ENCODE measurements at regions not wholly inside any gene's neighbourhood (a gene's known extent, or its start where the extent isn't known, plus 50 kb on each side); places are given as distances from the start of the nearest gene placed in this dataset.
"Not testable (repeated sequence)": the region's sequence is repeated elsewhere in the genome, so short reads cannot be mapped to it uniquely, and the experiment has no call there.

DNA sequence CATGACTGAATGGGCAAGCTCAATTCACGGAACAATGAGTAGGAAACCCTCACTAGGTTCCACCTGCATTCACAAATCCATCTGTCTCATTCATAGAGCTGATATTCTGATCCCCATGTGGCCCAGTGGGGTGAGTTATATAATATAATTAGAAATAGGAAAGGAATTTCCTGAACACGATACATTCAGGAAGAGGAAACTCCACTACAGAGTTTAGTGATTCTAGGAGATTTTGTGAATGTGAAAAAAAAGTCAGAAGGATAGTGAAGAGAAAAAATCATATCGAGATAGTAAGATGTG lies 471.2 kb downstream of the GASK1B start:
- Histone ChIP-seq H3K36me3 (ENCODE audit: insufficient read depth, low read length) (no peaks in the 10 kb centered on the region), H3K4me3 (peak overlapping the region; percentile 15; the same call in 1 of the 2 replicates), H3K9ac (ENCODE audit: insufficient read length) (peak overlapping the region; percentile 11), H3K27ac (peak overlapping the region; percentile 74), H3K9me3 (ENCODE audit: low read depth, low read length) (no peaks in the 10 kb centered on the region)
- no peak for DNase-seq (ENCODE audit: low read depth, low spot score)
- TF ChIP-seq POLR2AphosphoS5 (IDR thresholded peaks at IDR 0.05; ENCODE audit: borderline replicate concordance, low read depth, low read length) (no peak), FOXP2 (optimal IDR thresholded peaks at IDR 0.05; ENCODE audit: control extremely low read depth, extremely low read length, insufficient read depth) (no peak), EZH2 (IDR thresholded peaks at IDR 0.05) (no peak)

DNA sequence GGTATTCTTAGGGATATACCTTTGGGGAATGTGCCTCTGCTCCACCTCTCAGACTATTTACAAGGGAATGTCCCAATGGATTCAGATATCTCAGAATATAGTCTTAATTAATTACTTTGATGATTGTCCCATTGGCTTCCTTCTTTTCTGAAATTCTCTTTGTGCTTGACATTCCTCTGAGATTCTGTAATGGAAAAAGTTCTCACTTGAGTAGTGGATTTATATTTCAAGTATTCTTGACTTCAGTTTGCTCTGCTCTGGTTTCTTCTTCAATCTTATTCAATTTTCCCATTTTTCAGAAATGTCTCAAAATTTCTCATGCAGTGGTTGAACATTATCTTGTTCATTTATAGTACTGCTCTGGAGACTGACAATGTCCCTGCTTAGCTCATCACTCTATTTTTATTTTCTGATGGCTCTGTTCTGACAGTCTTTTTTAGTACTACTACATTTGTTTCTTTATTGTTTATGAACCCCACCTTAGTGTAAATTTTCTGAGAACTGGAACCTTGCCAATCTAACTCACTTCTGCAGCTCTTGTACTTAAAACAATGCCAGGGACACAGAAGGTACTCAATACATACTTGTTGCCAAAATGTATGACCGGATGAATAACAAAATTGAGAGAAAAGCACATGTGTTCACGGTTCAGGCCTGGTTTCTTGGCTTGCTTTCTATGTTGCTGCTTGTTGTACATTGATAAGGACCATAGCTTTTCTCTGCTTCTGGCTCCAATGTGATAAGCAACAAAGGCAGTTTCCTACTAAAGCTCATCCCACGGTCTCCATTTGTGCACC lies 471.7 kb downstream of the GASK1B start:
- Histone ChIP-seq H3K36me3 (ENCODE audit: insufficient read depth, low read length) (no peaks in the 10 kb centered on the region), H3K27ac (peak overlapping the region; percentile 74), H3K9me3 (ENCODE audit: low read depth, low read length) (no peaks in the 10 kb centered on the region), H3K9ac (ENCODE audit: insufficient read length) (no peak overlapping the region), H3K4me3 (peak overlapping the region; percentile 15; the same call in 1 of the 2 replicates)
- no peak for DNase-seq (ENCODE audit: low read depth, low spot score)
- TF ChIP-seq EZH2 (IDR thresholded peaks at IDR 0.05) (no peak), POLR2AphosphoS5 (IDR thresholded peaks at IDR 0.05; ENCODE audit: borderline replicate concordance, low read depth, low read length) (no peak), FOXP2 (optimal IDR thresholded peaks at IDR 0.05; ENCODE audit: control extremely low read depth, extremely low read length, insufficient read depth) (no peak)

DNA sequence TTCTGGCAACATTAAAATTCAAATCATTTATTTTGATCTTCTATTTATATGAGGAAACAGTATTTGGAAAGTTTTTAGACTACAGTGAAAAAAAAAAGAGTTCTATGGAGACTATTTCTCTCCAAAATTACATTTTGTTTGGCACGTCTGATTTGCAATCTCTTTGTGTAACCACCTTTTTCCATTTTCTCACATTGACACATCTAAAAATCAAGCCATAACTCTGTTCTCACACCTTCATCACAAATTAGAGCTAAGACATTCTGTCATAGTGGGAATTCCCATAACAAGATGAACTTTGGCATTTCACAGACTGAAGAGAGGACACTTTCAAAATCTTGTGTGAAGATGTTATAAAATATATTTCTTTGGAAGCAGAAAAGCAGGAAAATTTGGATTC lies 468.9 kb downstream of the GRIA2 start:
- no peaks in the 10 kb centered on the region for H3K36me3 ChIP-seq (ENCODE audit: insufficient read depth, low read length)
- H3K9ac ChIP-seq (ENCODE audit: insufficient read length), result no peak overlapping the region
- no peak for DNase-seq (ENCODE audit: low read depth, low spot score)
- H3K27ac ChIP-seq, result no peak overlapping the region
- no peaks in the 10 kb centered on the region for H3K9me3 ChIP-seq (ENCODE audit: low read depth, low read length)
- no peak for TF ChIP-seq EZH2 (IDR thresholded peaks at IDR 0.05)
- no peak overlapping the region for H3K4me3 ChIP-seq

DNA sequence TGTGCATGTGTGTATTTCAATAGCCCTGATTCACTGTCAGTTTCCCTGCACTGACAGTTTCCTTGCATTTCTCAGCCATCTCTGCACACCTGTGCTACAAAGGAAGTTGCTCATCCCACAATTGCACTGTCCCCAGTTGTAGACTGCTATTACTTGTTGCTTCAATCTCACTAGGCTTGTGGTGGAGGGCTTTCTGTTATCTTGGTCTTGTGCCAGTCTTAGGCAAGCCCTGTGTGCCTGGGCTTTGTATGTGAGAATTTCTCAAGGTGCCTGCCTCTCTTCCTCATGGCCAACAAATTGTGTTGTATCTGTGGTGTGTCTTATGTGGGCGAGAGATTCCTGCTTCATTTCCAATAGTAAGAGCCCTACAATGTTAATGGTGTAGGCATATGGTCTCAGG lies 467.4 kb downstream of the GRIA2 start:
- no peak for TF ChIP-seq FOXP2 (optimal IDR thresholded peaks at IDR 0.05; ENCODE audit: control extremely low read depth, extremely low read length, insufficient read depth)
- no peak for TF ChIP-seq POLR2AphosphoS5 (IDR thresholded peaks at IDR 0.05; ENCODE audit: borderline replicate concordance, low read depth, low read length)
- no peak for TF ChIP-seq EZH2 (IDR thresholded peaks at IDR 0.05)
- Histone ChIP-seq H3K36me3 (ENCODE audit: insufficient read depth, low read length) (no peaks in the 10 kb centered on the region), H3K9ac (ENCODE audit: insufficient read length) (no peak overlapping the region)

DNA sequence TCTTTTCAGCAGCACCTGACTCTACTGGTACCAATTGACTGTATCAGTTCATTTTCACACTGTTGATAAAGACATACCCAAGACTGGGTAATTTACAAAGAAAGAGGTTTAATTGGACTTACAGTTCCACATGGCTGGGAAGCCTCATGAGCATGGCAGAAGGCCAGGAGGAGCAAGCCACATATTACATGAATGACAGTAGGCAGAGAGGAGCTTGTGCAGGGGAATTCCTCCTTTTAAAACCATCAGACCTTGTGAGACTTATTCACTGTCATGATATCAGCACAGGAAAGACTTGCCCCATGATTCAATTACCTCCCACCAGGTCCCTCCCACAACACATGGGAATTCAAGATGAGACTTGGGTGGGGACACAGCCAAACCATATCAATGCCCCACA lies 458.8 kb downstream of the GRIA2 start:
- not testable (repeated sequence) for H3K9ac ChIP-seq (ENCODE audit: insufficient read length); H3K9me3 ChIP-seq (ENCODE audit: low read depth, low read length); H3K36me3 ChIP-seq (ENCODE audit: insufficient read depth, low read length); H3K27ac ChIP-seq; H3K4me3 ChIP-seq; DNase-seq (ENCODE audit: low read depth, low spot score)

More for the DNA sequence above, 467.4 kb downstream of the GRIA2 start:
- DNase-seq (ENCODE audit: low read depth, low spot score), result no peak
- no peak overlapping the region for H3K4me3 ChIP-seq
- H3K27ac ChIP-seq, result no peak overlapping the region
- H3K9me3 ChIP-seq (ENCODE audit: low read depth, low read length), result no peaks in the 10 kb centered on the region

DNA sequence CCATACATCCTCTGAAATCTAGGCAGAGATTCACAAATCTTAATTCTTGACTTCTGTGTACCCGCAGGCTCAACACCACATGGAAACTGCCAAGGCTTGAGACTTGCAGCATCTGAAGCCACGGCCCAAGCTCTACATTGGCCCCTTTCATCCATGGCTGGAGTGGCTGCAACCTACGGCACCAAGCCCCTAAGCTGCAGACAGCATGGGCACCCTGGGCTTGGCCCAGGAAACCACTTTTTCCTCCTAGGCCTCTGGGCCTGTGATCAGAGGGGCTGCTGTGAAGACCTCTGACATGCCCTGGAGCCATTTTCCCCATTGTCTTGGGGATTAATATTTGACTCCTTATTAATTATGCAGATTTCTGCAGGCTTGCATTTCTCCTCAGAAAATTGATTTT lies 457.9 kb downstream of the GRIA2 start:
- no peaks in the 10 kb centered on the region for H3K36me3 ChIP-seq (ENCODE audit: insufficient read depth, low read length)
- H3K27ac ChIP-seq, result no peak overlapping the region
- no peak for DNase-seq (ENCODE audit: low read depth, low spot score)
- H3K4me3 ChIP-seq, result no peak overlapping the region
- TF ChIP-seq FOXP2 (optimal IDR thresholded peaks at IDR 0.05; ENCODE audit: control extremely low read depth, extremely low read length, insufficient read depth) (no peak), POLR2AphosphoS5 (IDR thresholded peaks at IDR 0.05; ENCODE audit: borderline replicate concordance, low read depth, low read length) (no peak), EZH2 (IDR thresholded peaks at IDR 0.05) (no peak)
- H3K9me3 ChIP-seq (ENCODE audit: low read depth, low read length), result peaks cover 2% of the 10 kb centered on the region; the same call in 1 of the 2 replicates
- no peak overlapping the region for H3K9ac ChIP-seq (ENCODE audit: insufficient read length)

DNA sequence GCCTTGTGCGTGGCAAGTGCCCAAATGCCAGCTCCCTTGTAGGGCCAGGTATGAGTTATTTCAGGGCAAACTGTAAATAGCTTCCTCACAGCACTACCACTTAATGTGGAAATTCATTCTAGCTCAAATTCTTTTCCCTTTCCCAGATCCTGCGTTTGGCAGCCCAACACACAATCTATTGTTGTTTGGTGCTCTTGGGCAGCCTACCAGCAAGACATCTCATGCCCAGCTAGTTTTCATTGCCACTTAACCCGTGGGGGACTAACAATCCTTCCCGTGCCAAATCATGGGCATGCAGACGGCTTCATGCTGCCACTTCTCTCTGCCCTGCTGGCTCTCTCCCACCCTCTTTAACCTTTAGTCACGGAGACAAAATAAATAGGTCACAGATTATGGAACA lies 454.2 kb downstream of the GRIA2 start:
- no peak for DNase-seq (ENCODE audit: low read depth, low spot score)
- no peak for TF ChIP-seq FOXP2 (optimal IDR thresholded peaks at IDR 0.05; ENCODE audit: control extremely low read depth, extremely low read length, insufficient read depth)
- TF ChIP-seq EZH2 (IDR thresholded peaks at IDR 0.05), result no peak
- TF ChIP-seq POLR2AphosphoS5 (IDR thresholded peaks at IDR 0.05; ENCODE audit: borderline replicate concordance, low read depth, low read length), result no peak
- H3K9me3 ChIP-seq (ENCODE audit: low read depth, low read length), result peaks cover 2% of the 10 kb centered on the region; the same call in 1 of the 2 replicates
- no peak overlapping the region for H3K27ac ChIP-seq
- no peak overlapping the region for H3K4me3 ChIP-seq
- H3K36me3 ChIP-seq (ENCODE audit: insufficient read depth, low read length), result no peaks in the 10 kb centered on the region
- H3K9ac ChIP-seq (ENCODE audit: insufficient read length), result no peak overlapping the region

DNA sequence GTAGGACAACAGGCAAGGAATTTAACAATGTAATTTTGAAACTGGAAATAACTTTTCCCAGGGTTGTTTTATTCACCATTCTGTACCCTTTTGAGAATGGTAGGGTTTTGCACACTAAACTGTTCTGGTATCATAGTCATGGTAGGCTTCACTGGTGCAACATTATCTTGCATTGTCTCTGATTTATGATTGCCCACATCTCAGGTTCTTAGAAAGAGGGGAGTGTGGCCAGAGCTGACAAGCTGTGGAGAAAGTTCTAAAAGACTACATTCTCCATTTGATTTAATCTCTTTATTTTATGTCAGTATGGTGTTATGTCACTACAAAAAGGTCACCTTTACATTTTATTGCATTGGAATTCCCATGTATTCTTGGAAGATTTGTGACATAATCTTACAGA lies 447.3 kb downstream of the GRIA2 start:
- no peak for TF ChIP-seq POLR2AphosphoS5 (IDR thresholded peaks at IDR 0.05; ENCODE audit: borderline replicate concordance, low read depth, low read length)
- no peak for TF ChIP-seq EZH2 (IDR thresholded peaks at IDR 0.05)
- no peak for TF ChIP-seq FOXP2 (optimal IDR thresholded peaks at IDR 0.05; ENCODE audit: control extremely low read depth, extremely low read length, insufficient read depth)
- no peak for DNase-seq (ENCODE audit: low read depth, low spot score)

DNA sequence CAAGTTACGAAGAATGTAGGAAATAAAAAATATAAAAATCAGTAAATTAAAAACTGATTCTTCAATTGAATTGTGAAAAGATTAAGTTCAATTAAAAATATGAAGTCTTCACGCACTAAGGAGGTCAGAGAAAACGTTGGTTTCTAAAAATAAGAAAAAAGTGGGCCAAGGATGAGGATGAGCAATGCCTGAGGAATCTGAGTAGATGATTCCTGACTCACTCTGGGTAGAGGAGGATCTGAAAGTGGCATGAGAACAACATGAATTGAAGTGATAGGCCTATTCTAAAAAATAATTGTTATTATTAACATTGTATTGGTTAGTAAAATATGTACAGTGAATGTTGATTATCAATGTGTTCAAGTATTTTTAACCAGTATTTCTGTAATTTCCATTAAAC lies 444.2 kb downstream of the GRIA2 start:
- Histone ChIP-seq H3K27ac (no peak overlapping the region), H3K4me3 (no peak overlapping the region), H3K9ac (ENCODE audit: insufficient read length) (no peak overlapping the region), H3K9me3 (ENCODE audit: low read depth, low read length) (no peaks in the 10 kb centered on the region), H3K36me3 (ENCODE audit: insufficient read depth, low read length) (no peaks in the 10 kb centered on the region)
- DNase-seq (ENCODE audit: low read depth, low spot score), result no peak
- no peak for TF ChIP-seq FOXP2 (optimal IDR thresholded peaks at IDR 0.05; ENCODE audit: control extremely low read depth, extremely low read length, insufficient read depth)
- no peak for TF ChIP-seq EZH2 (IDR thresholded peaks at IDR 0.05)
- no peak for TF ChIP-seq POLR2AphosphoS5 (IDR thresholded peaks at IDR 0.05; ENCODE audit: borderline replicate concordance, low read depth, low read length)

More for the DNA sequence above, 447.3 kb downstream of the GRIA2 start:
- H3K9ac ChIP-seq (ENCODE audit: insufficient read length), result no peak overlapping the region
- H3K27ac ChIP-seq, result no peak overlapping the region
- no peak overlapping the region for H3K4me3 ChIP-seq
- no peaks in the 10 kb centered on the region for H3K36me3 ChIP-seq (ENCODE audit: insufficient read depth, low read length)
- no peaks in the 10 kb centered on the region for H3K9me3 ChIP-seq (ENCODE audit: low read depth, low read length)

Data from SK-N-MC (cell line).